Mesenchymal stem cell (in vitro differentiated cells and primary cell): ENCODE measurements at regions not wholly inside any gene's neighbourhood (a gene's known extent, or its start where the extent isn't known, plus 50 kb on each side); places are given as distances from the start of the nearest gene placed in this dataset.

Source experiments
- DNase-seq: peaks from one replicate; pipeline ENCODE4 v3.0.0-alpha.2; 2013
- H2AFZ ChIP-seq: one replicate; pipeline ENCODE4 v1.6.1; 2013; ENCODE audit warnings: low read depth, mild to moderate bottlenecking, control low read depth, inconsistent platforms, low read length, moderate library complexity
- H2AK5ac ChIP-seq: 2 replicates; pipeline ENCODE4 v1.6.1; 2013; ENCODE audit warnings: low read length, moderate library complexity, mild to moderate bottlenecking, inconsistent platforms; ENCODE audit not compliant: severe bottlenecking
- H2BK120ac ChIP-seq: one replicate; pipeline ENCODE4 v1.6.1; 2013; ENCODE audit warnings: low read depth, mild to moderate bottlenecking, inconsistent platforms, low read length, moderate library complexity
- H2BK12ac ChIP-seq, 2 experiments: one replicate each; pipeline ENCODE4 v1.6.1; 2013; ENCODE audit warnings: inconsistent platforms in 2 of 2, low read length in 2 of 2, mild to moderate bottlenecking in 2 of 2, moderate library complexity in 2 of 2, control low read depth in 1 of 2
- H2BK15ac ChIP-seq: one replicate; pipeline ENCODE4 v1.6.1; 2013; ENCODE audit warnings: mild to moderate bottlenecking, low read depth, inconsistent platforms; ENCODE audit not compliant: poor library complexity, severe bottlenecking
- H2BK5ac ChIP-seq: 2 replicates; pipeline ENCODE4 v1.6.1; 2013; ENCODE audit warnings: low read depth, mild to moderate bottlenecking, low read length, control low read depth, inconsistent platforms; ENCODE audit not compliant: poor library complexity, severe bottlenecking
- H3K14ac ChIP-seq, 2 experiments: one replicate each; pipeline ENCODE4 v1.6.1; 2013; ENCODE audit warnings: inconsistent platforms in 2 of 2, low read length in 2 of 2, control low read depth in 1 of 2, mild to moderate bottlenecking in 1 of 2, moderate library complexity in 1 of 2
- H3K18ac ChIP-seq, 2 experiments: one replicate each; pipeline ENCODE4 v1.6.1; 2013; ENCODE audit warnings: inconsistent platforms in 2 of 2, low read length in 2 of 2, control low read depth in 1 of 2, low read depth in 1 of 2, mild to moderate bottlenecking in 1 of 2
- H3K23ac ChIP-seq, 2 experiments: one replicate each; pipeline ENCODE4 v1.6.1; 2013; ENCODE audit warnings: inconsistent platforms in 2 of 2, low read length in 2 of 2, mild to moderate bottlenecking in 2 of 2, moderate library complexity in 2 of 2, control low read depth in 1 of 2
- H3K27ac ChIP-seq: 2 replicates; pipeline ENCODE4 v1.5.1; 2013; ENCODE audit warnings: mild to moderate bottlenecking, moderate library complexity, low read length, control low read depth, inconsistent platforms; ENCODE audit not compliant: poor library complexity, severe bottlenecking
- H3K27me3 ChIP-seq, 2 experiments: 2 replicates each; pipeline versions ENCODE4 v1.6.1 to v1.7.0; 2013; ENCODE audit warnings: low read length in 2 of 2, mild to moderate bottlenecking in 2 of 2, moderate library complexity in 2 of 2, control low read depth in 1 of 2, inconsistent platforms in 1 of 2; ENCODE audit not compliant: control insufficient read depth in 1 of 2, insufficient read depth in 1 of 2
- H3K36me3 ChIP-seq, 2 experiments: 2 replicates each; pipeline versions ENCODE4 v1.6.1 to v1.7.0; 2013; ENCODE audit warnings: low read length in 2 of 2, control low read depth in 1 of 2, inconsistent platforms in 1 of 2, low read depth in 1 of 2, mild to moderate bottlenecking in 1 of 2; ENCODE audit not compliant: insufficient read depth in 2 of 2, control insufficient read depth in 1 of 2
- H3K4ac ChIP-seq, 2 experiments: one replicate each; pipeline ENCODE4 v1.6.1; 2013; ENCODE audit warnings: inconsistent platforms in 2 of 2, low read length in 2 of 2, mild to moderate bottlenecking in 2 of 2, moderate library complexity in 2 of 2, control low read depth in 1 of 2, low read depth in 1 of 2
- H3K4me1 ChIP-seq: 2 replicates; pipeline ENCODE4 v1.6.1; 2013; ENCODE audit warnings: low read depth, low read length, control low read depth; ENCODE audit not compliant: control insufficient read depth, insufficient read depth
- H3K4me2 ChIP-seq: 2 replicates; pipeline ENCODE4 v1.6.1; 2013; ENCODE audit warnings: low read length, mild to moderate bottlenecking, inconsistent platforms; ENCODE audit not compliant: poor library complexity, severe bottlenecking
- H3K4me3 ChIP-seq, 2 experiments: 2 replicates each; pipeline versions ENCODE4 v1.5.1 to v1.7.0; 2013; ENCODE audit warnings: low read length in 2 of 2, mild to moderate bottlenecking in 2 of 2, control low read depth in 1 of 2, low read depth in 1 of 2; ENCODE audit not compliant: insufficient read depth in 1 of 2
- H3K79me1 ChIP-seq: replicated peaks from 2 replicates; pipeline ENCODE4 v1.6.1; 2013; ENCODE audit warnings: mild to moderate bottlenecking, control low read depth, low read length, inconsistent platforms; ENCODE audit not compliant: poor library complexity, severe bottlenecking
- H3K9ac ChIP-seq: 2 replicates; pipeline ENCODE4 v1.7.0; 2013; ENCODE audit warnings: mild to moderate bottlenecking, low read length, moderate library complexity
- H3K9me3 ChIP-seq: 2 replicates; pipeline ENCODE4 v1.7.0; 2013; ENCODE audit warnings: mild to moderate bottlenecking, low read length; ENCODE audit not compliant: control insufficient read depth
- H4K8ac ChIP-seq: one replicate; pipeline ENCODE4 v1.6.1; 2013; ENCODE audit warnings: inconsistent platforms, mild to moderate bottlenecking, low read length, moderate library complexity
- H4K91ac ChIP-seq: one replicate; pipeline ENCODE4 v1.6.1; 2013; ENCODE audit warnings: mild to moderate bottlenecking, low read length, inconsistent platforms
- WGBS: methylation state at CpG from one replicate; pipeline ENCODE4 v1.1.7; 2013; ENCODE audit warnings: mixed read lengths; 5-methylcytosine and 5-hydroxymethylcytosine counted together

DNA sequence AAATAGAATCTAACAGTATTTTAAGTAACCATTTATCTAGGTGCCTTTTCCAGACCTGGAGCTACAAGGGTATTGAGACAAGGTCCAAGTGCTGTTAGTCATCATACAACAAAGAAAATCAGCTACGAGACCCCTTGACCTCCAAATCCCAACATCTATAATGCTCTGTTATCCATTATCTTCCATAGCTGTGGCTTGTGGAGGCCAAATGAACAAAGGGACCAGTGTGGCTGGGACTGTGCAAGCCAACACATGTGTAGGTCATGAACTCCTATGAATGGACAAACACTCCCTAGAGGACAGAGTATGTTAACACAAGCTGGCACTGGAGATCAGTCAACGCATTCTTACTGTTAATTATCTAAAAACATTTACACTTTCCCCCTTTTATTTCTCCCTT lies 374.5 kb downstream of the EMP1 start:
- Histone ChIP-seq H2BK15ac (no peak overlapping the region), H4K91ac (no peak overlapping the region), H3K4ac (no peak overlapping the region), H3K23ac (no peak overlapping the region), H4K8ac (no peak overlapping the region), H2BK12ac (no peak overlapping the region), H3K14ac (no peak overlapping the region), H3K4me2 (no peak overlapping the region), H2AK5ac (no peak overlapping the region), H3K27me3 (no peaks in the 10 kb centered on the region), H2BK5ac (no peak overlapping the region), H2BK120ac (no peak overlapping the region), H3K18ac (no peak overlapping the region), H3K4me3 (no peak overlapping the region), H3K4me1 (no peaks in the 10 kb centered on the region), H3K27ac (no peak overlapping the region), H3K9me3 (no peaks in the 10 kb centered on the region), H3K36me3 (no peaks in the 10 kb centered on the region), H3K79me1 (no peaks in the 10 kb centered on the region), H2AFZ (no peak overlapping the region), H3K9ac (no peak overlapping the region)
- DNase-seq = no peak
- WGBS = 74% methylated on average over 2 of the region's 2 CpGs

DNA sequence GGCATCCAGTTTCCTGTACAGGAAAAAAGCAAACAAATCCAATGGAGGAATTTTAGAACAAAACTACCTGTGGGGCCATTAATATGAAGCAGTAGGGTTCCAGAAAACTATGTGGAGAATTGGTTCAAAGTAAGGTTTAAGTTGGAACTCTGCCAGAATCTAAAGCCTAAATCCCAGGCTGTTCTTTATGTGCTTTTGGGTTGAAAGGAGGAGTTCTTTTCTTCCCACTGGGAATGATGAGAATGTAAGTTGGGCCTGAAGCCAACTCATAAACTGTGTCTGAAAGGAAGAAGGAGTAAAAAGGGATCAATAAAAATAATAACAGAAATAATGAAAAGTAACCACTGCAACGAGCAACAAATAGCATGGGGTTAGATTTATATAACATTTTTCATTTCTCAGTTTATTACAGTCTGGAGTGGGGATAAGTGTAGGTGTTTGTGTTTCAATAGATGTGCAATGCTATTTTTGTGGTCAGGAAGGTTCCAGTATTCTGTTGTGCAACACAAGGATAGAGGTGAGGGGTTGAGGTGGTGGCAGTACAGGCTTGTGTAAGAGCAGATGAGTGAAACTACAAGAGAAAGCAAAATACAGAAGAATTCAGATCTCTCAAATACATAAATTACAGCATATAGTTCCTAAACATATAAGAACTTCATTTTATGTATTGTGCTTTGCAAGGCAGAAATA lies 373.6 kb downstream of the EMP1 start:
- no peaks in the 10 kb centered on the region for H3K27me3 ChIP-seq
- WGBS = no CpG with 5 or more reads among the region's 1 CpG
- no peak overlapping the region for H2BK15ac ChIP-seq
- H3K4me3 ChIP-seq = no peak overlapping the region
- H3K9me3 ChIP-seq = no peaks in the 10 kb centered on the region
- H3K4me1 ChIP-seq = no peaks in the 10 kb centered on the region
- no peak overlapping the region for H3K27ac ChIP-seq
- no peak overlapping the region for H3K14ac ChIP-seq
- no peak for DNase-seq
- H2AK5ac ChIP-seq = no peak overlapping the region
- no peak overlapping the region for H3K4me2 ChIP-seq
- no peak overlapping the region for H2BK12ac ChIP-seq
- no peak overlapping the region for H4K8ac ChIP-seq
- no peaks in the 10 kb centered on the region for H3K79me1 ChIP-seq
- H3K9ac ChIP-seq = no peak overlapping the region
- no peak overlapping the region for H2BK5ac ChIP-seq
- H2BK120ac ChIP-seq = no peak overlapping the region
- no peak overlapping the region for H3K23ac ChIP-seq
- H3K4ac ChIP-seq = no peak overlapping the region
- no peak overlapping the region for H4K91ac ChIP-seq
- H3K36me3 ChIP-seq = no peaks in the 10 kb centered on the region
- no peak overlapping the region for H2AFZ ChIP-seq
- no peak overlapping the region for H3K18ac ChIP-seq

DNA sequence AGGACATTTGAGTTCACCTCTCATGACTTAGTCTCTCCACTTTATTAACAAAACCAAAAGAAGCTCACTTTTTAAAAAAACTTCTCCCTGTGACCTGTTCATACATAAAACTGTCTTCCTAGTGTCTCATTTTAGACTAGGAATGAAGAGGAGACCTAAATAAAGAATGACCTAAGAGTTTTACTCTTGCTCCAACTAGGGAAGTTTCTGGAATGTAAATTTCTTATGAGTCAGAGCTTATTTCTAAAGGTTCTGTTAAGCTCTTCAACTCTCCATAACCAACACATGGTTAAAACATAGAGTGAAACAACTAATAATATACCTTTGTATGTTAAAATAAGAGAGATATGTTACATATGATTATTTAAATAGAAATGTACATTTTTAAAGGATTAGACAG lies 369.8 kb downstream of the EMP1 start:
- no peak overlapping the region for H2BK15ac ChIP-seq

DNA sequence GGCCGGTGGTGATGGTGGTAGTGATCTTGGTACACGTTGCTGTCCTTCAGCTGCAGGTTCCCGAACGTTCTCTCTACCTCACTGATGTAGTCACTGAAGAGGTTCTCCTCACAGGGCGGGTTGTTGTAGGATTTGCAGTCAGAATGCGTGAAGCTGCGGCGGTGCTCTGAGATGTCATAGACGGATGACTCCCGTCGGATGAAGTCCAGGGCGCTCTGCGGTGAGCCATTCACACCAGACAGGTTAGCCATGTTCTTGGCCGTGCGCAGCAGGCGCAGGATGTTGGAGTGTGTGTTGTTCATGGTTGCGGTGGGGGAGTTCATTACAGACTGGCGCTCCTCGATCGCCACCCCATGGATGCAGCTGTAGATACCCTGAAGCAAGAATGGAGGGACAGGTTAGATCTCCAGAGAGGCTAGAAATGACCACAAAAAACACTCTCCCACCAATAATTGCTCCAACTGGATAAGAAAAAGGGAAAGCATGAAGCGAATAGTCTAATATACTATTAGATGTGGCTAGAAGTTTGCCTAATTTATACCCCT lies 367.8 kb downstream of the EMP1 start:
- Histone ChIP-seq H2BK120ac (no peak overlapping the region), H3K4me2 (no peak overlapping the region), H2BK15ac (no peak overlapping the region), H3K9ac (no peak overlapping the region), H3K4ac (no peak overlapping the region), H3K27me3 (peaks cover 0 to 3% of the 10 kb centered on the region in 2 experiments), H3K9me3 (no peaks in the 10 kb centered on the region), H2BK12ac (no peak overlapping the region), H3K36me3 (no peaks in the 10 kb centered on the region), H3K27ac (no peak overlapping the region), H3K14ac (no peak overlapping the region), H4K91ac (no peak overlapping the region), H2AK5ac (no peak overlapping the region), H3K4me3 (no peak overlapping the region), H3K4me1 (no peaks in the 10 kb centered on the region), H3K23ac (no peak overlapping the region), H4K8ac (no peak overlapping the region), H2BK5ac (no peak overlapping the region), H2AFZ (no peak overlapping the region), H3K18ac (no peak overlapping the region), H3K79me1 (no peaks in the 10 kb centered on the region)
- DNase-seq = no peak
- WGBS = 90% methylated on average over 17 of the region's 21 CpGs

More for the DNA sequence above, 369.8 kb downstream of the EMP1 start:
- Histone ChIP-seq H2AK5ac (no peak overlapping the region), H2BK5ac (no peak overlapping the region), H3K9ac (no peak overlapping the region), H3K27ac (no peak overlapping the region), H2BK12ac (no peak overlapping the region), H3K79me1 (no peaks in the 10 kb centered on the region), H3K36me3 (no peaks in the 10 kb centered on the region), H3K23ac (no peak overlapping the region), H3K9me3 (no peaks in the 10 kb centered on the region), H3K18ac (no peak overlapping the region), H2BK120ac (no peak overlapping the region), H3K4ac (no peak overlapping the region), H3K4me3 (no peak overlapping the region), H4K91ac (no peak overlapping the region), H3K14ac (no peak overlapping the region), H2AFZ (no peak overlapping the region), H3K4me1 (no peaks in the 10 kb centered on the region), H3K4me2 (no peak overlapping the region), H3K27me3 (peaks cover 0 to 3% of the 10 kb centered on the region in 2 experiments), H4K8ac (no peak overlapping the region)
- no peak for DNase-seq
